Transverse colon (tissue), 4 donors: ENCODE measurements at regions not wholly inside any gene's neighbourhood (a gene's known extent, or its start where the extent isn't known, plus 50 kb on each side); places are given as distances from the start of the nearest gene placed in this dataset.
"Not testable (repeated sequence)": the region's sequence is repeated elsewhere in the genome, so short reads cannot be mapped to it uniquely, and the experiment has no call there.

Experiments used
- DNase-seq: peaks from one replicate; pipeline ENCODE4 v3.0.0-alpha.2; 2019
- H3K27ac ChIP-seq, 4 donors: fragments of 200-600 bp; sonication (generic); 2 replicates each; pipeline ENCODE4 v1.5.1; 2016 to 2018; ENCODE audit warnings: inconsistent platforms in 4 of 4
- H3K27me3 ChIP-seq: fragments of 200-600 bp; sonication (generic); 2 replicates; pipeline ENCODE4 v1.5.1; 2017; ENCODE audit warnings: inconsistent platforms
- H3K36me3 ChIP-seq, 4 donors: fragments of 200-600 bp; sonication (generic); 2 replicates each; pipeline ENCODE4 v1.5.1; 2017 to 2019; ENCODE audit warnings: inconsistent platforms in 4 of 4
- H3K4me1 ChIP-seq, 4 donors: fragments of 200-600 bp; sonication (generic); 2 replicates each; pipeline ENCODE4 v1.5.1; 2017 to 2020; ENCODE audit warnings: inconsistent platforms in 4 of 4
- H3K4me3 ChIP-seq, 4 donors: fragments of 200-600 bp; sonication (generic); 1 replicate in 1 of 4; 2 replicates in 3 of 4; pipeline versions ENCODE4 v1.5.1 to v1.6.1; 2017 to 2019; ENCODE audit warnings: inconsistent platforms in 4 of 4
- H3K9me3 ChIP-seq, 2 donors: fragments of 200-600 bp; sonication (generic); 2 replicates each; pipeline ENCODE4 v1.5.1; 2017 to 2019; ENCODE audit warnings: inconsistent platforms in 2 of 2
- EP300 ChIP-seq: sonication (generic); formaldehyde crosslinking; IDR thresholded peaks from one replicate; pipeline ENCODE4 v1.6.1; 2017; ENCODE audit warnings: antibody characterized with exemption, low read depth
- POLR2A ChIP-seq: fragments of 450-650 bp; IDR thresholded peaks from one replicate; pipeline ENCODE4 v1.6.1; 2016; ENCODE audit warnings: antibody characterized with exemption, mild to moderate bottlenecking, moderate library complexity
- POLR2AphosphoS5 ChIP-seq, 3 donors: sonication (generic); formaldehyde crosslinking; IDR thresholded peaks; one replicate each; pipeline ENCODE4 v1.6.1; 2016; ENCODE audit warnings: antibody characterized with exemption in 3 of 3
- WGBS, 2 donors: methylation state at CpG; one replicate each; pipeline ENCODE4 v1.1.5; 2018; ENCODE audit warnings: low coverage in 1 of 2; 5-methylcytosine and 5-hydroxymethylcytosine counted together
- in situ Hi-C, 4 donors: fragments of 200-750 bp; cut with MboI; loops; one replicate each; pipeline versions ENCODE4 v1.15.0 to v1.15.1; 2017; ENCODE audit warnings: low sequenced_read_pairs in 3 of 4, low pct_ligation_motif_present in 1 of 4, low pct_unique_long_range_greater_than_20kb in 1 of 4
- intact Hi-C: fragments of 100-400 bp; cut with DNase I; formaldehyde crosslinking; loops from one replicate; pipeline ENCODE4 v1.15.1; 2023; ENCODE audit warnings: low total_unique reads
- TF ChIP-seq, protein P1 (sequence below), 5 experiments: fragments of 200-600 bp in 3 of 5; fragments of 450-650 bp in 2 of 5; sonication (generic) in 3 of 5; IDR thresholded peaks; 1 replicate in 2 of 5; 2 replicates in 3 of 5; pipeline ENCODE4 v1.5.1; 2016 to 2017; ENCODE audit warnings: antibody characterized with exemption in 5 of 5, inconsistent platforms in 3 of 5, mild to moderate bottlenecking in 2 of 5, moderate library complexity in 1 of 5

GRCh38 chr1:80529546-80529945, 1271.2 kb upstream of the ADGRL2 start:
- H3K27me3 ChIP-seq, result no peaks in the 10 kb centered on the region
- H3K36me3 ChIP-seq, result no peaks in the 10 kb centered on the region
- H3K4me3 ChIP-seq, result no peak overlapping the region
- H3K27ac ChIP-seq, result no peak overlapping the region
- TF ChIP-seq, protein P1, sequence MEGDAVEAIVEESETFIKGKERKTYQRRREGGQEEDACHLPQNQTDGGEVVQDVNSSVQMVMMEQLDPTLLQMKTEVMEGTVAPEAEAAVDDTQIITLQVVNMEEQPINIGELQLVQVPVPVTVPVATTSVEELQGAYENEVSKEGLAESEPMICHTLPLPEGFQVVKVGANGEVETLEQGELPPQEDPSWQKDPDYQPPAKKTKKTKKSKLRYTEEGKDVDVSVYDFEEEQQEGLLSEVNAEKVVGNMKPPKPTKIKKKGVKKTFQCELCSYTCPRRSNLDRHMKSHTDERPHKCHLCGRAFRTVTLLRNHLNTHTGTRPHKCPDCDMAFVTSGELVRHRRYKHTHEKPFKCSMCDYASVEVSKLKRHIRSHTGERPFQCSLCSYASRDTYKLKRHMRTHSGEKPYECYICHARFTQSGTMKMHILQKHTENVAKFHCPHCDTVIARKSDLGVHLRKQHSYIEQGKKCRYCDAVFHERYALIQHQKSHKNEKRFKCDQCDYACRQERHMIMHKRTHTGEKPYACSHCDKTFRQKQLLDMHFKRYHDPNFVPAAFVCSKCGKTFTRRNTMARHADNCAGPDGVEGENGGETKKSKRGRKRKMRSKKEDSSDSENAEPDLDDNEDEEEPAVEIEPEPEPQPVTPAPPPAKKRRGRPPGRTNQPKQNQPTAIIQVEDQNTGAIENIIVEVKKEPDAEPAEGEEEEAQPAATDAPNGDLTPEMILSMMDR (IDR thresholded peaks at IDR 0.05), result no peak
- TF ChIP-seq POLR2A, result no peak
- no peak for TF ChIP-seq EP300
- no peak for TF ChIP-seq POLR2AphosphoS5 (IDR thresholded peaks at IDR 0.05)
- WGBS, 2 donors, result 82 to 92% methylated on average over 2 of the region's 2 CpGs
- in situ Hi-C loops, result no loop called here
- H3K4me1 ChIP-seq, result no peaks in the 10 kb centered on the region
- no peaks in the 10 kb centered on the region for H3K9me3 ChIP-seq
- intact Hi-C loops, result no loop called here
- DNase-seq, result no peak

GRCh38 chr1:80523861-80524260, 1276.9 kb upstream of the ADGRL2 start:
- intact Hi-C loops, result no loop called here

DNA sequence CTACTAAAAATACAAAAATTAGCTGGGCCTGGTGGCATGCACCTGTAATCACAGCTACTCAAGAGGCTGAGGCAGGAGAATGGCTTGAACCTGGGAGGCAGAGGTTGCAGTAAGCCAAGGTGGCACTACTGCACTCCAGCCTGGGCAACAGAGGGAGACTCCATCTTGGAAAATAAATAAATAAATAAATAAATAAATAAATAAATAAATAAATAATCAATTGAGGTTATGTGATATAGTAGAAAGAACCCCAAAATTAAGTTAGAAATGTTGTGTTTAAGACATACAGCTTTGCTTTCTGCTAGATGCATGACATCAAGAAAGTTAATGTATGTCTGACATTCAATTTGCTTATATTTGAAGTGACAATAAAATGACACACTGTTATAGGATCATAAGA, 1277.7 kb upstream of the ADGRL2 start:
- in situ Hi-C loops, H3K36me3 ChIP-seq, intact Hi-C loops: not testable (repeated sequence)

More at GRCh38 chr1:80523861-80524260, 1276.9 kb upstream of the ADGRL2 start:
- Histone ChIP-seq H3K27ac (no peak overlapping the region), H3K4me1 (no peaks in the 10 kb centered on the region), H3K27me3 (no peaks in the 10 kb centered on the region), H3K4me3 (no peak overlapping the region), H3K36me3 (no peaks in the 10 kb centered on the region), H3K9me3 (no peaks in the 10 kb centered on the region)
- WGBS, 2 donors, result 56 to 80% methylated on average over 1 of the region's 1 CpG
- no peak for DNase-seq
- in situ Hi-C loops, result no loop called here
- TF ChIP-seq POLR2AphosphoS5 (IDR thresholded peaks at IDR 0.05), result no peak
- TF ChIP-seq POLR2A, result no peak
- TF ChIP-seq, protein P1 (IDR thresholded peaks at IDR 0.05), result no peak
- TF ChIP-seq EP300, result no peak

GRCh38 chr1:80520949-80521348, 1279.8 kb upstream of the ADGRL2 start:
- H3K9me3 ChIP-seq, result no peaks in the 10 kb centered on the region
- H3K27ac ChIP-seq, result no peak overlapping the region
- H3K4me3 ChIP-seq, result no peak overlapping the region
- no peak for DNase-seq
- H3K4me1 ChIP-seq, result no peaks in the 10 kb centered on the region
- no peak for TF ChIP-seq POLR2AphosphoS5 (IDR thresholded peaks at IDR 0.05)
- 67% methylated on average over 1 of the region's 1 CpG; no CpG with 5 or more reads in 1 of the 2 donors for WGBS, 2 donors
- H3K36me3 ChIP-seq, result no peaks in the 10 kb centered on the region
- in situ Hi-C loops, result no loop called here
- intact Hi-C loops, result loop anchor here (1.0 kb wide), 1 partner anchor 28 kb away; no protein-coding TSS in a partner anchor
- H3K27me3 ChIP-seq, result no peaks in the 10 kb centered on the region

More for the DNA sequence above, 1277.7 kb upstream of the ADGRL2 start:
- not testable (repeated sequence) for H3K9me3 ChIP-seq, H3K4me1 ChIP-seq, H3K4me3 ChIP-seq, H3K27ac ChIP-seq, DNase-seq, H3K27me3 ChIP-seq

- WGBS, 2 donors, result 84 to 100% methylated on average over 1 of the region's 1 CpG
- intact Hi-C loops, result no loop called here
- Histone ChIP-seq H3K36me3 (no peaks in the 10 kb centered on the region), H3K4me3 (no peak overlapping the region), H3K4me1 (no peaks in the 10 kb centered on the region), H3K27me3 (no peaks in the 10 kb centered on the region), H3K27ac (no peak overlapping the region), H3K9me3 (no peaks in the 10 kb centered on the region)
- in situ Hi-C loops, result no loop called here
- DNase-seq, result no peak
- TF ChIP-seq POLR2AphosphoS5 (IDR thresholded peaks at IDR 0.05) (no peak), EP300 (no peak), POLR2A (no peak)
- TF ChIP-seq, protein P1 (IDR thresholded peaks at IDR 0.05), result no peak
Measured at GRCh38 chr1:80517062-80517461, 1283.7 kb upstream of the ADGRL2 start.
